Activated naive CD4-positive, alpha-beta T cell treated with anti-CD3 and anti-CD28 coated beads for 36 hours (primary cell): ENCODE measurements at regions not wholly inside any gene's neighbourhood (a gene's known extent, or its start where the extent isn't known, plus 50 kb on each side); places are given as distances from the start of the nearest gene placed in this dataset.

Experiments
- CTCF ChIA-PET: fragments of 350-600 bp; sonication (Branson Sonifier 250); formaldehyde crosslinking; loops from one replicate; lab custom pipeline; 2021; ENCODE audit warnings: antibody characterized with exemption; lab: Charles Lee
- DNase-seq: peaks from one replicate; pipeline ENCODE4 v3.0.0-alpha.2; 2020
- H3K27ac Mint-ChIP-seq: one replicate; pipeline ENCODE4 v1.8.0; 2021; ENCODE audit warnings: mild to moderate bottlenecking, mixed read lengths
- H3K27me3 Mint-ChIP-seq: one replicate; pipeline ENCODE4 v1.8.0; 2021; ENCODE audit warnings: low read depth, mixed read lengths
- H3K36me3 Mint-ChIP-seq: one replicate; pipeline ENCODE4 v1.8.0; 2021; ENCODE audit warnings: low read depth, mixed read lengths
- H3K4me1 Mint-ChIP-seq: one replicate; pipeline ENCODE4 v1.8.0; 2021; ENCODE audit warnings: low read depth, mixed read lengths
- H3K4me3 Mint-ChIP-seq: one replicate; pipeline ENCODE4 v1.8.0; 2021; ENCODE audit warnings: mild to moderate bottlenecking, moderate library complexity, mixed read lengths
- H3K9me3 Mint-ChIP-seq: one replicate; pipeline ENCODE4 v1.8.0; 2021; ENCODE audit warnings: mixed read lengths
- intact Hi-C: fragments of 100-400 bp; cut with micrococcal nuclease; formaldehyde crosslinking; loops from one replicate; pipeline ENCODE4 v1.15.1; 2023

GRCh38 chr1:4101459-4102161 lies 201.5 kb upstream of the C1orf174 start:
- Mint-ChIP-seq H3K36me3 (no peaks in the 10 kb centered on the region), H3K4me3 (no peak overlapping the region), H3K27ac (no peak overlapping the region), H3K27me3 (peaks cover 2% of the 10 kb centered on the region), H3K4me1 (no peaks in the 10 kb centered on the region), H3K9me3 (peaks cover 4% of the 10 kb centered on the region)
- DNase-seq = no peak
- intact Hi-C loops = no loop called here
- CTCF ChIA-PET = no interaction called here

GRCh38 chr1:4105300-4105880 lies 205.3 kb upstream of the C1orf174 start:
- intact Hi-C loops = no loop called here
- CTCF ChIA-PET = interaction anchor here (1.1 kb wide), 1 partner anchor 9 kb away, joined by 3 read pairs; no protein-coding TSS in a partner anchor

GRCh38 chr1:4106731-4107130 lies 206.7 kb upstream of the C1orf174 start:
- peaks cover 2% of the 10 kb centered on the region for H3K27me3 Mint-ChIP-seq
- no peaks in the 10 kb centered on the region for H3K9me3 Mint-ChIP-seq
- H3K4me1 Mint-ChIP-seq = no peaks in the 10 kb centered on the region
- H3K27ac Mint-ChIP-seq = no peak overlapping the region
- CTCF ChIA-PET = interaction anchor here (0.6 to 1.1 kb wide), 2 partner anchors 10 to 1866 kb away, joined by 3 to 4 read pairs; no protein-coding TSS in a partner anchor
- intact Hi-C loops = no loop called here
- DNase-seq = no peak
- H3K4me3 Mint-ChIP-seq = no peak overlapping the region
- no peaks in the 10 kb centered on the region for H3K36me3 Mint-ChIP-seq

More at GRCh38 chr1:4105300-4105880, 205.3 kb upstream of the C1orf174 start:
- no peak for DNase-seq
- Mint-ChIP-seq H3K27ac (no peak overlapping the region), H3K27me3 (peaks cover 2% of the 10 kb centered on the region), H3K4me1 (no peaks in the 10 kb centered on the region), H3K9me3 (no peaks in the 10 kb centered on the region), H3K36me3 (no peaks in the 10 kb centered on the region), H3K4me3 (no peak overlapping the region)

- CTCF ChIA-PET = no interaction called here
- peaks cover 2% of the 10 kb centered on the region for H3K27me3 Mint-ChIP-seq
- H3K9me3 Mint-ChIP-seq = no peaks in the 10 kb centered on the region
- H3K4me1 Mint-ChIP-seq = no peaks in the 10 kb centered on the region
- H3K4me3 Mint-ChIP-seq = no peak overlapping the region
- no peak for DNase-seq
- H3K27ac Mint-ChIP-seq = no peak overlapping the region
- intact Hi-C loops = no loop called here
- no peaks in the 10 kb centered on the region for H3K36me3 Mint-ChIP-seq
Observed at GRCh38 chr1:4107291-4107690, 207.2 kb upstream of the C1orf174 start.

GRCh38 chr1:4108331-4108730 lies 208.3 kb upstream of the C1orf174 start:
- Mint-ChIP-seq H3K4me3 (no peak overlapping the region), H3K27me3 (no peaks in the 10 kb centered on the region), H3K27ac (no peak overlapping the region), H3K9me3 (peaks cover 1% of the 10 kb centered on the region), H3K36me3 (no peaks in the 10 kb centered on the region), H3K4me1 (no peaks in the 10 kb centered on the region)
- intact Hi-C loops = no loop called here
- DNase-seq = no peak
- CTCF ChIA-PET = no interaction called here

GRCh38 chr1:4108758-4109627 lies 208.9 kb upstream of the C1orf174 start:
- DNase-seq = no peak
- intact Hi-C loops = no loop called here

GRCh38 chr1:4109628-4109940 lies 209.5 kb upstream of the C1orf174 start:
- Mint-ChIP-seq H3K4me3 (no peak overlapping the region), H3K27me3 (no peaks in the 10 kb centered on the region), H3K36me3 (no peaks in the 10 kb centered on the region), H3K9me3 (peaks cover 13% of the 10 kb centered on the region), H3K27ac (no peak overlapping the region), H3K4me1 (no peaks in the 10 kb centered on the region)
- intact Hi-C loops = no loop called here
- CTCF ChIA-PET = no interaction called here
- no peak for DNase-seq

More at GRCh38 chr1:4108758-4109627, 208.9 kb upstream of the C1orf174 start:
- Mint-ChIP-seq H3K27ac (no peak overlapping the region), H3K9me3 (peaks cover 8% of the 10 kb centered on the region), H3K36me3 (no peaks in the 10 kb centered on the region), H3K27me3 (no peaks in the 10 kb centered on the region), H3K4me3 (no peak overlapping the region), H3K4me1 (no peaks in the 10 kb centered on the region)
- CTCF ChIA-PET = no interaction called here

- H3K9me3 Mint-ChIP-seq = peaks cover 15% of the 10 kb centered on the region
- CTCF ChIA-PET = no interaction called here
- no peak overlapping the region for H3K4me3 Mint-ChIP-seq
- DNase-seq = no peak
- no peaks in the 10 kb centered on the region for H3K36me3 Mint-ChIP-seq
- intact Hi-C loops = no loop called here
- no peaks in the 10 kb centered on the region for H3K4me1 Mint-ChIP-seq
- no peak overlapping the region for H3K27ac Mint-ChIP-seq
- no peaks in the 10 kb centered on the region for H3K27me3 Mint-ChIP-seq
Observed at GRCh38 chr1:4110888-4111287, 210.8 kb upstream of the C1orf174 start.

- no peaks in the 10 kb centered on the region for H3K4me1 Mint-ChIP-seq
- no peaks in the 10 kb centered on the region for H3K36me3 Mint-ChIP-seq
- peaks cover 15% of the 10 kb centered on the region for H3K9me3 Mint-ChIP-seq
- no peak overlapping the region for H3K4me3 Mint-ChIP-seq
- H3K27me3 Mint-ChIP-seq = no peaks in the 10 kb centered on the region
- no peak for DNase-seq
- no peak overlapping the region for H3K27ac Mint-ChIP-seq
- CTCF ChIA-PET = no interaction called here
- intact Hi-C loops = no loop called here
Observed at GRCh38 chr1:4113897-4114296, 213.8 kb upstream of the C1orf174 start.

GRCh38 chr1:4115191-4115900 lies 215.3 kb upstream of the C1orf174 start:
- intact Hi-C loops = no loop called here
- no peak overlapping the region for H3K4me3 Mint-ChIP-seq
- no peaks in the 10 kb centered on the region for H3K4me1 Mint-ChIP-seq
- H3K36me3 Mint-ChIP-seq = no peaks in the 10 kb centered on the region
- no peak overlapping the region for H3K27ac Mint-ChIP-seq
- CTCF ChIA-PET = no interaction called here
- peaks cover 15% of the 10 kb centered on the region for H3K9me3 Mint-ChIP-seq
- DNase-seq = no peak
- no peaks in the 10 kb centered on the region for H3K27me3 Mint-ChIP-seq

- intact Hi-C loops = no loop called here
- CTCF ChIA-PET = no interaction called here
- Mint-ChIP-seq H3K9me3 (peaks cover 15% of the 10 kb centered on the region), H3K27me3 (no peaks in the 10 kb centered on the region), H3K36me3 (no peaks in the 10 kb centered on the region), H3K27ac (no peak overlapping the region), H3K4me3 (no peak overlapping the region), H3K4me1 (no peaks in the 10 kb centered on the region)
- DNase-seq = no peak
Observed at GRCh38 chr1:4117196-4117595, 217.1 kb upstream of the C1orf174 start.
